ENCODE measurements at regions not wholly inside any gene's neighbourhood (a gene's known extent, or its start where the extent isn't known, plus 50 kb on each side); places are given as distances from the start of the nearest gene placed in this dataset.

- ChIA-PET CTCF (interaction anchor here (1.3 kb wide), 2 partner anchors 10 to 13 kb away, joined by 4 to 5 read pairs; no protein-coding TSS in a partner anchor), POLR2A (no interaction called here)
- no peak for DNase-seq (ENCODE audit: low read depth, low spot score)
- no peak for TF ChIP-seq CTCF (IDR thresholded peaks at IDR 0.05; ENCODE audit: insufficient read depth, low read length, missing control alignments)
- H3K4me3 ChIP-seq (ENCODE audit: low read depth, low read length): no peak overlapping the region
These were observed 67.4 kb downstream of the PLK2 start for GRCh38 chr5:58392496-58392895.

GRCh38 chr5:58383448-58383847 is 76.4 kb downstream of the PLK2 start:
- ChIA-PET POLR2A (no interaction called here), CTCF (interaction anchor here (2.4 kb wide), 1 partner anchor 9 kb away, joined by 5 read pairs; no protein-coding TSS in a partner anchor)
- DNase-seq (ENCODE audit: low read depth, low spot score): no peak
- no peak overlapping the region for H3K4me3 ChIP-seq (ENCODE audit: low read depth, low read length)
- TF ChIP-seq CTCF (IDR thresholded peaks at IDR 0.05; ENCODE audit: insufficient read depth, low read length, missing control alignments): no peak

- ChIA-PET CTCF (interaction anchor here (2.4 kb wide), 1 partner anchor 10 kb away, joined by 5 read pairs; no protein-coding TSS in a partner anchor), POLR2A (no interaction called here)
- no peak for TF ChIP-seq CTCF (IDR thresholded peaks at IDR 0.05; ENCODE audit: insufficient read depth, low read length, missing control alignments)
- H3K4me3 ChIP-seq (ENCODE audit: low read depth, low read length): no peak overlapping the region
- no peak for DNase-seq (ENCODE audit: low read depth, low spot score)
These were observed 77.8 kb downstream of the PLK2 start for GRCh38 chr5:58382131-58382534.

GRCh38 chr5:58381566-58381965 is 78.3 kb downstream of the PLK2 start:
- H3K4me3 ChIP-seq (ENCODE audit: low read depth, low read length): no peak overlapping the region
- no peak for DNase-seq (ENCODE audit: low read depth, low spot score)
- ChIA-PET CTCF (interaction anchor here (2.4 kb wide), 1 partner anchor 11 kb away, joined by 5 read pairs; no protein-coding TSS in a partner anchor), POLR2A (no interaction called here)
- no peak for TF ChIP-seq CTCF (IDR thresholded peaks at IDR 0.05; ENCODE audit: insufficient read depth, low read length, missing control alignments)

DNA sequence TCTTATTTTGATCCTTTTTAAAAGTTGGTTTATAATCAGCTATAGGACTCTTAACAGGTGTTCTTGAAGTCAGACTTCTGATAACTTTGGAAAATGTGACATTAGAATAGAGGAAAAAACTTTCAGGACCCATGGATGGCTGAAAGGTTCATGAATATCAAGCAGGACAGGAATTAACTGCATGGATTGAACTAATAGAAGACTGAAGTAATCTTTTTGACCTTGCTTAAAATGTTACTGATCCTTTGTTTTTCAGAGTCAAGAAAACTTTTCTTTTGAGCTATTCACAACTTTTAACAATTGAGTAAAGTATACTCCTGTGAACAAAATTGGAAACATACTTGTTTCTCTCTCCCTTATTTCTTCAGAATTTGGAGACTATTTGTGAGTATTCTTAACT is 79.2 kb downstream of the PLK2 start:
- no peak for DNase-seq (ENCODE audit: low read depth, low spot score)
- ChIA-PET CTCF (interaction anchor here (1.6 kb wide), 1 partner anchor 12 kb away, joined by 4 read pairs; no protein-coding TSS in a partner anchor), POLR2A (no interaction called here)
- H3K4me3 ChIP-seq (ENCODE audit: low read depth, low read length): no peak overlapping the region
- TF ChIP-seq CTCF (IDR thresholded peaks at IDR 0.05; ENCODE audit: insufficient read depth, low read length, missing control alignments): no peak

DNA sequence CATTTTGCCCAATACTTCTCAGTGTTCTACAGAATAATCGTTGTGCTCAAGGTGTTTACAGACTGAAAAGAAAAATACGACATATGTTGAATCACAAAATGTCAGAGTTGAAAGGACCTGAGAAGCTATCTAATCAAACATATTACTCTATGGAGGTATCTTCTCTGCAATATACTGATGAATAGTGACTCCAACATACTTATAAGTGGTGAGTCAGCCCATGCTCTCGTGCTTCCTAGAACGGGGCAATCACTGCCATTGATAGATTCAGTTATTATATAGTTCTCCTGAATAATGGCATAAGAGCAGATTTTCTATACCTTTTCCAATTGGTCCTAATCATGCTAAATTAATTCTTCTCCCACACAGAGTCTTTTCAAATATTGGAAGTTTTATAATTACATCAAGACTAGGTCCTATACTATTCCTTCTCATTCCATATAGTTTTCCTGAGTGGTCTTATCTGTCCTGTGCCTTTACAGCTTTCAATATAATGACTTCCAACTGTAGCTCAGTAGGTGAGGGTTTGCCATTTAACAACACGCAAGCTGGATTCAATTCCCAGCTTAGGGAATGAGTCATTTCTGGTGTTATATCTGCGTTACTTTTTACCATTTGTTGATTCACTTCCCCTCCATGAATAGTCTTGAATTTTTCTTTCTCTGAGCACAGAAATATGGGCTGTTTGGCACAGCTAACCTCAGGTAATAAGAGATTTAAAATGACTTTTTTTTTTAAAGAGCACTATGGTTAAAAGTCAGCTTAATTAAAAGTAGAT is 81.1 kb downstream of the PLK2 start:
- no peak for DNase-seq (ENCODE audit: low read depth, low spot score)
- no peak overlapping the region for H3K4me3 ChIP-seq (ENCODE audit: low read depth, low read length)
- CTCF ChIA-PET: interaction anchor here (0.9 to 1.6 kb wide), 3 partner anchors 12 to 16 kb away, joined by 3 to 4 read pairs (median 4); no protein-coding TSS in a partner anchor
- POLR2A ChIA-PET: no interaction called here
- no peak for TF ChIP-seq CTCF (IDR thresholded peaks at IDR 0.05; ENCODE audit: insufficient read depth, low read length, missing control alignments)

Data from AG04449 (cell line).